Thyroid gland (tissue), 4 donors: ENCODE measurements at regions not wholly inside any gene's neighbourhood (a gene's known extent, or its start where the extent isn't known, plus 50 kb on each side); places are given as distances from the start of the nearest gene placed in this dataset.

ENCODE experiments used
- DNase-seq, 2 donors: peaks; one replicate each; pipeline ENCODE4 v3.0.0-alpha.2; 2019
- H3K27ac ChIP-seq, 3 donors: fragments of 200-600 bp; sonication (generic); 1 replicate in 2 of 3; 2 replicates in 1 of 3; pipeline ENCODE4 v1.5.1; 2016 to 2019; ENCODE audit warnings: mild to moderate bottlenecking in 1 of 3, moderate library complexity in 1 of 3
- H3K27me3 ChIP-seq: fragments of 200-600 bp; sonication (generic); one replicate; pipeline ENCODE4 v1.5.1; 2019
- H3K36me3 ChIP-seq, 2 donors: fragments of 200-600 bp; sonication (generic); one replicate each; pipeline ENCODE4 v1.5.1; 2016 to 2019
- H3K4me1 ChIP-seq, 2 donors: fragments of 200-600 bp; sonication (generic); one replicate each; pipeline ENCODE4 v1.5.1; 2017 to 2019
- H3K4me3 ChIP-seq, 3 donors: fragments of 200-600 bp; sonication (generic); replicated peaks in 1 of 3; 1 replicate in 2 of 3; 2 replicates in 1 of 3; pipeline ENCODE4 v1.5.1; 2016; ENCODE audit warnings: mild to moderate bottlenecking in 1 of 3
- H3K9me3 ChIP-seq: fragments of 200-600 bp; sonication (generic); one replicate; pipeline ENCODE4 v1.5.1; 2017
- POLR2A ChIP-seq, 2 donors: fragments of 450-650 bp; IDR thresholded peaks; one replicate each; pipeline ENCODE4 v1.6.1; 2017; ENCODE audit warnings: antibody characterized with exemption in 2 of 2, mild to moderate bottlenecking in 2 of 2, moderate library complexity in 1 of 2
- WGBS, 2 donors: methylation state at CpG; one replicate each; pipeline ENCODE4 v1.1.5; 2017; 5-methylcytosine and 5-hydroxymethylcytosine counted together
- intact Hi-C: fragments of 100-400 bp; cut with DNase I; formaldehyde crosslinking; loops from one replicate; pipeline ENCODE4 v1.15.1; 2023
- TF ChIP-seq, protein P1 (sequence below), 6 experiments: fragments of 200-600 bp in 3 of 6; fragments of 450-650 bp in 3 of 6; sonication (generic) in 3 of 6; IDR thresholded peaks; one replicate each; pipeline ENCODE4 v1.5.1; 2016 to 2019; ENCODE audit warnings: antibody characterized with exemption in 6 of 6, mild to moderate bottlenecking in 2 of 6, inconsistent platforms in 1 of 6, moderate library complexity in 1 of 6

DNA sequence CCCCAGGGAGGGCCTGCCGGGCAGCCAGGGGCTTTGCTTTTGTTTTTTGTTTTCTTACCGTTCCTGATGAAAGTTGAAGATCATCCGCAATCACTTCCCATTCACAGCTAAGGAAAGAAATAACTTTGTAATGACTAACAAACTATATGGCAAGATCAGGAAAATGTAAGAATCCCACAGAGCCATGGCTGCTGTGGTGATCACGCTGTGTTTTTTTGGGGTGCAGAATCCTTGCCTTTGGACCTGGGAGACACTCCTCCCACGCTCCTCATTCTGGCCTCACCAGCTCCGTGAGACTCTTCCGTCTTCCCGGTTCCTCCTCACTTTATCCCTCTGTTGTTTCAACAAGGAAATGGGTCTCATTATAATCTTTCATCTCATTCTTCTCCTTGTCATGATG is 443.0 kb upstream of the MGMT start:
- Histone ChIP-seq H3K4me3 (no peak overlapping the region), H3K4me1 (peaks cover 0 to 8% of the 10 kb centered on the region in 2 donors), H3K27ac (no peak overlapping the region), H3K27me3 (no peaks in the 10 kb centered on the region), H3K9me3 (no peaks in the 10 kb centered on the region), H3K36me3 (no peaks in the 10 kb centered on the region)
- WGBS, 2 donors, result 86% methylated on average over 8 of the region's 8 CpGs
- TF ChIP-seq, protein P1, sequence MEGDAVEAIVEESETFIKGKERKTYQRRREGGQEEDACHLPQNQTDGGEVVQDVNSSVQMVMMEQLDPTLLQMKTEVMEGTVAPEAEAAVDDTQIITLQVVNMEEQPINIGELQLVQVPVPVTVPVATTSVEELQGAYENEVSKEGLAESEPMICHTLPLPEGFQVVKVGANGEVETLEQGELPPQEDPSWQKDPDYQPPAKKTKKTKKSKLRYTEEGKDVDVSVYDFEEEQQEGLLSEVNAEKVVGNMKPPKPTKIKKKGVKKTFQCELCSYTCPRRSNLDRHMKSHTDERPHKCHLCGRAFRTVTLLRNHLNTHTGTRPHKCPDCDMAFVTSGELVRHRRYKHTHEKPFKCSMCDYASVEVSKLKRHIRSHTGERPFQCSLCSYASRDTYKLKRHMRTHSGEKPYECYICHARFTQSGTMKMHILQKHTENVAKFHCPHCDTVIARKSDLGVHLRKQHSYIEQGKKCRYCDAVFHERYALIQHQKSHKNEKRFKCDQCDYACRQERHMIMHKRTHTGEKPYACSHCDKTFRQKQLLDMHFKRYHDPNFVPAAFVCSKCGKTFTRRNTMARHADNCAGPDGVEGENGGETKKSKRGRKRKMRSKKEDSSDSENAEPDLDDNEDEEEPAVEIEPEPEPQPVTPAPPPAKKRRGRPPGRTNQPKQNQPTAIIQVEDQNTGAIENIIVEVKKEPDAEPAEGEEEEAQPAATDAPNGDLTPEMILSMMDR (IDR thresholded peaks at IDR 0.05), result no peak
- TF ChIP-seq POLR2A (IDR thresholded peaks at IDR 0.05), result no peak
- intact Hi-C loops, result no loop called here
- no peak for DNase-seq

DNA sequence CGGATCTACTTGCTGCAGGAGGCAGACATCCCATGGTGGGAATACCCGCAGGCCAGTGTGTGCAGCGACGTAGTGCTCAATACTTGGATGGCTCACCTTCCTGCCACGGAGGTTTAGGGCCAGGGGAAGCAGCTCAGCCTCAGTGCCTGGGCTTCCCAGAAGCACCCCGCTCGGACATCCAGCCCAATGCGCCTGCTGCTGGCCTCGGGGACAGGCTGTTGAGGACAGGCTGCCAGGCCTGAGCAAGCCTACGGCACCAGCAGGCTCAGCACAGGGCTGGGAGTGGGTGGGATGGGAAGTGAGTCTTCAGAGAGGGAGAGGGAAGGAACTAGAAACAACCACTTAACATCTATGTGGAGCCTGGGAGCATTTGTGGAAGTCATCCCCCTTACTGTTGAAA is 441.3 kb upstream of the MGMT start:
- 79 to 82% methylated on average over 7 to 10 of the region's 10 CpGs for WGBS, 2 donors
- no peaks in the 10 kb centered on the region for H3K36me3 ChIP-seq
- no peak overlapping the region for H3K27ac ChIP-seq
- H3K4me1 ChIP-seq, result peaks cover 0 to 8% of the 10 kb centered on the region in 2 donors
- no peaks in the 10 kb centered on the region for H3K27me3 ChIP-seq
- no peaks in the 10 kb centered on the region for H3K9me3 ChIP-seq
- no peak for DNase-seq
- TF ChIP-seq POLR2A (IDR thresholded peaks at IDR 0.05), result no peak
- TF ChIP-seq, protein P1 (IDR thresholded peaks at IDR 0.05), result no peak
- intact Hi-C loops, result no loop called here
- H3K4me3 ChIP-seq, result no peak overlapping the region

DNA sequence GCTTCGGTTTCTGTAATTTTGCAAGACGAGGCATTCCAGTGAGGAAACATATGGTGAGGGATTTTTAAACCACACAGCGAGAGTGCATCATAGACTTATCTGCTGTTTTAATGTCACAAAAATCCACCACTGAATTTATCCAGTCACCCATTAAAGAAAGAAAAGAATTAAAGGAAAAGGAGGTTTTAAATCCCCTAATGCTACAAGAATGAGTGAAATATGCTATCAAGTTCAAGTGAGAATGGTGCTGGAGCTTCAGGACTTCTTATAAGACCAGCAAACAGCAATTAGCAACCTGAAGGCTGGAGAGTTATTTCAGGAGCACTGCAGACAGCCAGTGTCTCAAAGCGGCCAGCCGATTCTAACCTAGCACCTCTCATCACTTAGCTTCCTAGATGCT is 439.1 kb upstream of the MGMT start:
- no peaks in the 10 kb centered on the region for H3K27me3 ChIP-seq
- no peak overlapping the region for H3K27ac ChIP-seq

DNA sequence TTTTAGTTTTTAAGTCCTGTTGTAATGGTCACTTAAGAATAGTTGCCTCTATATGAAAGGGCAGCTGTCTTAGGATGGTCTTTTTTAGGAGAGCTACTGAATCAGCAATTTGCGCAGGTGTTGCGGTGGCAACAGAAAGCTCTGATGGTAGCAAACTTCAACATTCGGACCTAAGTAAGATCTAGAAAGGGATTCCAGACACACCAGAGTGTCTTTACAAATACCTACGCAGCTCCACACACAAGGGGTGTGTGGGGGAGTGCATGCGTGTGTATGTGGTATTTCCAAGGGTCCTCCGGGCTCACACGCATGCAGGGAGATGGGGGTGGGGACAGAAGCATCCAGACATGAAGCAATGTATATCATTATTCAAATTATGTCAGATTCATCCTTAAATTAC is 438.6 kb upstream of the MGMT start:
- no peak for DNase-seq
- H3K9me3 ChIP-seq, result no peaks in the 10 kb centered on the region
- H3K4me1 ChIP-seq, result no peaks in the 10 kb centered on the region
- TF ChIP-seq, protein P1 (IDR thresholded peaks at IDR 0.05), result no peak
- no peak for TF ChIP-seq POLR2A (IDR thresholded peaks at IDR 0.05)
- no peaks in the 10 kb centered on the region for H3K27me3 ChIP-seq
- WGBS, 2 donors, result 86 to 90% methylated on average over 7 of the region's 7 CpGs
- intact Hi-C loops, result no loop called here
- no peak overlapping the region for H3K4me3 ChIP-seq
- no peaks in the 10 kb centered on the region for H3K36me3 ChIP-seq
- H3K27ac ChIP-seq, result no peak overlapping the region

More for the DNA sequence above, 439.1 kb upstream of the MGMT start:
- no peaks in the 10 kb centered on the region for H3K36me3 ChIP-seq
- intact Hi-C loops, result no loop called here
- TF ChIP-seq POLR2A (IDR thresholded peaks at IDR 0.05), result no peak
- TF ChIP-seq, protein P1 (IDR thresholded peaks at IDR 0.05), result no peak
- H3K4me3 ChIP-seq, result no peak overlapping the region
- 60 to 62% methylated on average over 5 of the region's 5 CpGs for WGBS, 2 donors
- no peaks in the 10 kb centered on the region for H3K4me1 ChIP-seq
- no peak for DNase-seq
- H3K9me3 ChIP-seq, result no peaks in the 10 kb centered on the region

DNA sequence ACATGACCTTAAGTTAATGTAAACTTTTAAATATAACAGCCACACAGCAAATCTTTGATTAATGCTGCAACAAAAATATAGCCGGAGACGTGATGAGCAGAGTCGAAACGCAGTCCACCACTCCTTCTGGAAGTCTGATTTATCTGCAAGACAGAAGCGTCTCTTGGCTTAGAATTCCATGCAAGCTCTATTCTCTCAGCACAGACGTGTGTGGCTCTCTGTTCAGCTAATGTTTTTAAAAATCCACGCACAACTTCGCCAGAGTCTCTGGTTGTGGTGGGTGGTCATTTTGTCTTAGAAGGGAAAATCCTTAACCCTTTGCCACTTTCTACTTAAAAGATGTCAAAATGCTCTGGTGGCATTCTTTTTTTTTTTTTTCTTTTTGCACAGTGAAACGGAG is 438.0 kb upstream of the MGMT start:
- Histone ChIP-seq H3K4me3 (no peak overlapping the region), H3K27me3 (no peaks in the 10 kb centered on the region), H3K9me3 (no peaks in the 10 kb centered on the region), H3K4me1 (no peaks in the 10 kb centered on the region), H3K27ac (no peak overlapping the region), H3K36me3 (no peaks in the 10 kb centered on the region)
- intact Hi-C loops, result no loop called here
- DNase-seq, result no peak
- WGBS, 2 donors, result 69 to 74% methylated on average over 9 of the region's 9 CpGs
- TF ChIP-seq, protein P1 (IDR thresholded peaks at IDR 0.05), result no peak
- no peak for TF ChIP-seq POLR2A (IDR thresholded peaks at IDR 0.05)
